SW480 (cell line): ENCODE measurements at regions not wholly inside any gene's neighbourhood (a gene's known extent, or its start where the extent isn't known, plus 50 kb on each side); places are given as distances from the start of the nearest gene placed in this dataset.

Source experiments
- DNase-seq: peaks from one replicate; pipeline ENCODE4 v3.0.0-alpha.2; 2016; ENCODE audit warnings: low spot score

- no peak for DNase-seq
Measured at GRCh38 chrX:46301903-46302302, 243.3 kb downstream of the ZNF674 start.

- DNase-seq = no peak
Measured at GRCh38 chrX:46298821-46299220, 246.4 kb downstream of the ZNF674 start.

- no peak for DNase-seq
Measured at GRCh38 chrX:46295963-46296362, 249.3 kb downstream of the ZNF674 start.

GRCh38 chrX:46294234-46294633, 251.0 kb downstream of the ZNF674 start:
- no peak for DNase-seq

- DNase-seq = peak; percentile 58
Measured at GRCh38 chrX:46279925-46280313, 265.3 kb downstream of the ZNF674 start.

GRCh38 chrX:46279214-46279924, 265.9 kb downstream of the ZNF674 start:
- DNase-seq = peak; percentile 52

- DNase-seq = no peak
Measured at GRCh38 chrX:46278572-46278971, 266.6 kb downstream of the ZNF674 start.

- DNase-seq = peak; percentile 68
Measured at GRCh38 chrX:46268412-46268811, 276.8 kb downstream of the ZNF674 start.

- no peak for DNase-seq
Measured at GRCh38 chrX:46263494-46263893, 281.7 kb downstream of the ZNF674 start.

- no peak for DNase-seq
Measured at GRCh38 chrX:46262304-46262703, 282.9 kb downstream of the ZNF674 start.

- peak; percentile 47 for DNase-seq
Measured at GRCh38 chrX:46260499-46260898, 284.7 kb downstream of the ZNF674 start.

GRCh38 chrX:46258356-46258755, 286.9 kb downstream of the ZNF674 start:
- DNase-seq = no peak

GRCh38 chrX:46257451-46257879, 287.8 kb downstream of the ZNF674 start:
- peak; percentile 25 for DNase-seq

- no peak for DNase-seq
Measured at GRCh38 chrX:46256875-46257274, 288.3 kb downstream of the ZNF674 start.

- DNase-seq = no peak
Measured at GRCh38 chrX:46255046-46255445, 290.2 kb downstream of the ZNF674 start.

- DNase-seq = no peak
Measured at GRCh38 chrX:46254641-46255040, 290.6 kb downstream of the ZNF674 start.

- peak; percentile 56 for DNase-seq
Measured at GRCh38 chrX:46251755-46252154, 293.5 kb downstream of the ZNF674 start.

- DNase-seq = no peak
Measured at GRCh38 chrX:46250151-46250550, 295.1 kb downstream of the ZNF674 start.

GRCh38 chrX:46247456-46247855, 297.8 kb downstream of the ZNF674 start:
- no peak for DNase-seq

GRCh38 chrX:46244451-46244850, 300.8 kb downstream of the ZNF674 start:
- no peak for DNase-seq

- DNase-seq = no peak
Measured at GRCh38 chrX:46236411-46236810, 308.8 kb downstream of the ZNF674 start.

- DNase-seq = no peak
Measured at GRCh38 chrX:46235778-46236177, 309.4 kb downstream of the ZNF674 start.

GRCh38 chrX:46234775-46235174, 310.4 kb downstream of the ZNF674 start:
- no peak for DNase-seq

- no peak for DNase-seq
Measured at GRCh38 chrX:46228389-46228788, 316.8 kb downstream of the ZNF674 start.
